Heart right ventricle (tissue), 16 donors: ENCODE measurements at regions not wholly inside any gene's neighbourhood (a gene's known extent, or its start where the extent isn't known, plus 50 kb on each side); places are given as distances from the start of the nearest gene placed in this dataset.

Experiments used
- ATAC-seq, 8 donors: fragments of 200-7000 bp; cut with Tn5 transposase; one replicate each; pipeline ENCODE4 v1.9.1; 2020; ENCODE audit warnings: mild to moderate bottlenecking in 8 of 8, moderate library complexity in 8 of 8, moderate number of reproducible peaks in 1 of 8
- DNase-seq, 2 donors: peaks; one replicate each; pipeline ENCODE4 v3.0.0-alpha.2; 2020
- H3K27ac ChIP-seq, 10 donors: fragments of 200-600 bp; sonication (generic) in 2 of 10; one replicate each; pipeline versions ENCODE4 v1.5.0 to v1.8.0; 2020 to 2022; ENCODE audit warnings: mild to moderate bottlenecking in 3 of 10
- H3K27me3 ChIP-seq, 7 donors: fragments of 200-600 bp; one replicate each; pipeline ENCODE4 v1.8.0; 2021 to 2022; ENCODE audit warnings: mild to moderate bottlenecking in 2 of 7
- H3K36me3 ChIP-seq, 9 donors: fragments of 200-600 bp; sonication (generic) in 1 of 9; one replicate each; pipeline versions ENCODE4 v1.5.0 to v1.8.0; 2020 to 2022; ENCODE audit warnings: mild to moderate bottlenecking in 2 of 9
- H3K4me1 ChIP-seq, 9 donors: fragments of 200-600 bp; sonication (generic) in 1 of 9; one replicate each; pipeline versions ENCODE4 v1.5.0 to v1.8.0; 2020 to 2022; ENCODE audit warnings: mild to moderate bottlenecking in 4 of 9
- H3K4me3 ChIP-seq, 10 donors: fragments of 200-600 bp; sonication (generic) in 2 of 10; one replicate each; pipeline versions ENCODE4 v1.5.0 to v1.8.0; 2020 to 2022; ENCODE audit warnings: mild to moderate bottlenecking in 7 of 10, moderate library complexity in 2 of 10
- H3K9me3 ChIP-seq, 11 donors: fragments of 200-600 bp in 10 of 11; sonication (generic) in 2 of 11; one replicate each; pipeline versions ENCODE4 v1.5.0 to v1.8.0; 2013 to 2022; ENCODE audit warnings: mild to moderate bottlenecking in 2 of 11, control low read depth in 1 of 11, moderate library complexity in 1 of 11
- CTCF ChIP-seq, 9 donors: fragments of 200-600 bp; sonication (generic) in 2 of 9; IDR thresholded peaks; one replicate each; pipeline versions ENCODE4 v1.5.0 to v1.8.0; 2021 to 2022; ENCODE audit warnings: antibody characterized with exemption in 9 of 9, mild to moderate bottlenecking in 5 of 9, moderate library complexity in 1 of 9
- WGBS, 2 donors: extraction: QIAGEN DNeasy Blood & Tissue Kit; methylation state at CpG; one replicate each; pipeline ENCODE4 v1.1.7; 2013; ENCODE audit warnings: inconsistent platforms in 1 of 2; 5-methylcytosine and 5-hydroxymethylcytosine counted together
- intact Hi-C, 10 donors: fragments of 100-400 bp; cut with DNase I; formaldehyde crosslinking; loops; one replicate each; pipeline versions ENCODE4 v1.11.1 to v1.14.2; 2022
- donor health status: Arrhythmogenic right ventricular cardiomyopathy.
- donor health status: ischemic (EF 13 %, LVEDD 7.1; RV severe dilation, severe dysfunction).
- donor health status: healthy with polysubstance abuse.
- donor health status: DM: no; HTN: yes; CAD: no.
- donor health status: DM: no; HTN: no; CAD: no.
- donor health status: ischemic (EF 25% LVEDD 6.9; RV normal size, moderate dysfunction).
- donor health status: ischemic (EF 25% LVEDD 5.7; RV mildly dilated, moderate dysfunction).
- donor health status: healthy.
- donor health status: DM: yes; HTN: yes; CAD: no.
- donor health status: Ischemic cardiomyopathy.
- donor health status: ischemic (EF 35%, LVEDD 5.7; RV mildly dilated, moderate dysfunction).
- donor health status: nonischemic (EF 11% LVEDD 7.7; RV severe dilation, severe dysfunction).
- donor health status: DM: yes; HTN: yes; CAD: no.
- donor health status: PGD.
- donor health status: ischemic (EF 29% LVEDD 5.4; RV normal size, mild dysfunction).
- donor health status: nonischemic (EF 23%, LVEDD 6.1; RV moderate dilation, normal function).

DNA sequence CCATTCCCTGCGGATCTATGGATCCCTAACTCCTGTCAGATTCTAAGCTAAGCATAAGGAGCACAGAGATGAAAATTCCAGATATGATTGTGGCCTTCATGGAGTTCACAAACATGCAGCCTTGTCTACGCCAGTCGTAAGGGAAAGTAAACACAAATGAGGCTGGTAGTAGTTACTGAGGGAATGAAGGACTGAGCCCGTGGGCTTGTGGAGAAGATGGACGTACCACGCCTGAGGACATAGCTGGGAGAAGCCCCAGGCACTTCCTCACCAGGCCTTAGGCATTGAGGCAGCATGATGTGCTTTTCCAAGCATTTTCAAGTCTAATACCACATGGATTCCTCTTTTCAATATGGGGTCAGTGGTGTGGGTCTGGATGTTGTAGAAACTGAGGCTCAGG lies 515.2 kb downstream of the BCL11B start:
- no peak overlapping the region for H3K4me3 ChIP-seq
- ATAC-seq (no peak), DNase-seq (no peak)
- 73 to 90% methylated on average over 6 of the region's 6 CpGs for WGBS, 2 donors
- H3K27ac ChIP-seq: no peak overlapping the region
- no peak for TF ChIP-seq CTCF (IDR thresholded peaks at IDR 0.05)
- H3K36me3 ChIP-seq: no peaks in the 10 kb centered on the region
- H3K4me1 ChIP-seq: no peaks in the 10 kb centered on the region
- H3K9me3 ChIP-seq: peaks cover 0 to 16% (median 8%) of the 10 kb centered on the region in 11 donors
- H3K27me3 ChIP-seq: peaks cover 0 to 13% (median 3%) of the 10 kb centered on the region in 7 donors
- intact Hi-C loops: no loop called here

- H3K9me3 ChIP-seq: peaks cover 0 to 33% (median 17%) of the 10 kb centered on the region in 11 donors
- intact Hi-C loops: no loop called here
- H3K36me3 ChIP-seq: no peaks in the 10 kb centered on the region
- ATAC-seq (no peak), DNase-seq (no peak)
- no peak overlapping the region for H3K27ac ChIP-seq
- 70 to 91% methylated on average over 1 of the region's 1 CpG for WGBS, 2 donors
- H3K27me3 ChIP-seq: peaks cover 0 to 13% (median 0%) of the 10 kb centered on the region in 7 donors
- no peak for TF ChIP-seq CTCF (IDR thresholded peaks at IDR 0.05)
- no peak overlapping the region for H3K4me3 ChIP-seq
- no peaks in the 10 kb centered on the region for H3K4me1 ChIP-seq
Observed at GRCh38 chr14:98758440-98758839, 513.6 kb downstream of the BCL11B start.

DNA sequence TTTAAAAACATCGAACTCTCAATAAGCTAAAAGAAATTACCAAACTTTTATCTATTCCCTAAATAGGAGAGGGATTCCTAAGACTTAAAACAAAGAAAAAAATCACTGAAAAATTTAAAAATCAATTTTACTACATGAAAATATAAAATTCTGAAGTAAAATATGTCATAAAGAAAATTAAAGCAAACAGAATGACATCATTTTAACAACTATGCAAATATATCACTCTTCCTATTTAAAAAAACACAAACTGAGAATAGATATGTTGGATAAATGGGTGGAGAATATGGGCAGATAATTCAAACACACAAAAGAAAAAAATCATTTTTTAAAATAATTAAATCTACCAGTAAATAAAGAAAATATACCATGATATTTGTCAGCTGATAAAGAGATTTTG lies 510.0 kb downstream of the BCL11B start:
- intact Hi-C loops: no loop called here
- peaks cover 0 to 13% (median 0%) of the 10 kb centered on the region in 7 donors for H3K27me3 ChIP-seq
- TF ChIP-seq CTCF (IDR thresholded peaks at IDR 0.05): no peak
- DNase-seq: no peak
- no peaks in the 10 kb centered on the region for H3K4me1 ChIP-seq
- 75 to 83% methylated on average over 1 of the region's 1 CpG for WGBS, 2 donors
- H3K9me3 ChIP-seq: peaks cover 0 to 47% (median 16%) of the 10 kb centered on the region in 11 donors
- H3K36me3 ChIP-seq: no peaks in the 10 kb centered on the region
- H3K27ac ChIP-seq: no peak overlapping the region
- no peak overlapping the region for H3K4me3 ChIP-seq
- no peak for ATAC-seq

- Histone ChIP-seq H3K4me3 (no peak overlapping the region), H3K27ac (no peak overlapping the region), H3K9me3 (peaks cover 0 to 45% (median 16%) of the 10 kb centered on the region in 11 donors), H3K36me3 (no peaks in the 10 kb centered on the region), H3K4me1 (no peaks in the 10 kb centered on the region), H3K27me3 (no peaks in the 10 kb centered on the region)
- TF ChIP-seq CTCF (IDR thresholded peaks at IDR 0.05): no peak
- WGBS, 2 donors: 61 to 68% methylated on average over 4 of the region's 4 CpGs
- no peak for ATAC-seq
- no peak for DNase-seq
- intact Hi-C loops: no loop called here
Observed at GRCh38 chr14:98766818-98767217, 505.2 kb downstream of the BCL11B start.
